Loucy (cell line): ENCODE measurements at regions not wholly inside any gene's neighbourhood (a gene's known extent, or its start where the extent isn't known, plus 50 kb on each side); places are given as distances from the start of the nearest gene placed in this dataset.

Source experiments
- CTCF ChIP-seq: fragments of 200-600 bp; sonication (generic); conservative IDR thresholded peaks from 2 replicates; pipeline ENCODE4 v1.5.1; 2014; ENCODE audit warnings: mild to moderate bottlenecking, antibody characterized with exemption, low read length
- EZH2phosphoT487 ChIP-seq: fragments of 200-600 bp; IDR thresholded peaks from 2 replicates; pipeline ENCODE4 v1.6.1; 2018; ENCODE audit warnings: antibody characterized with exemption, mild to moderate bottlenecking, moderate library complexity, borderline replicate concordance

- no peak for TF ChIP-seq CTCF
- no peak for TF ChIP-seq EZH2phosphoT487
Observed at GRCh38 chr1:80375662-80376061, 1369.1 kb upstream of the ADGRL4 start.
